NOMO-1 (cell line): ENCODE measurements at regions not wholly inside any gene's neighbourhood (a gene's known extent, or its start where the extent isn't known, plus 50 kb on each side); places are given as distances from the start of the nearest gene placed in this dataset.
A peak's percentile ranks its signal among the peaks of the same experiment; 100 is the strongest.

ENCODE experiments used
- DNase-seq, 2 experiments: peaks; one replicate each; lab custom pipeline; 2025; ENCODE audit not compliant: unreplicated experiment in 2 of 2; lab: John Stamatoyannopoulos, UW

DNA sequence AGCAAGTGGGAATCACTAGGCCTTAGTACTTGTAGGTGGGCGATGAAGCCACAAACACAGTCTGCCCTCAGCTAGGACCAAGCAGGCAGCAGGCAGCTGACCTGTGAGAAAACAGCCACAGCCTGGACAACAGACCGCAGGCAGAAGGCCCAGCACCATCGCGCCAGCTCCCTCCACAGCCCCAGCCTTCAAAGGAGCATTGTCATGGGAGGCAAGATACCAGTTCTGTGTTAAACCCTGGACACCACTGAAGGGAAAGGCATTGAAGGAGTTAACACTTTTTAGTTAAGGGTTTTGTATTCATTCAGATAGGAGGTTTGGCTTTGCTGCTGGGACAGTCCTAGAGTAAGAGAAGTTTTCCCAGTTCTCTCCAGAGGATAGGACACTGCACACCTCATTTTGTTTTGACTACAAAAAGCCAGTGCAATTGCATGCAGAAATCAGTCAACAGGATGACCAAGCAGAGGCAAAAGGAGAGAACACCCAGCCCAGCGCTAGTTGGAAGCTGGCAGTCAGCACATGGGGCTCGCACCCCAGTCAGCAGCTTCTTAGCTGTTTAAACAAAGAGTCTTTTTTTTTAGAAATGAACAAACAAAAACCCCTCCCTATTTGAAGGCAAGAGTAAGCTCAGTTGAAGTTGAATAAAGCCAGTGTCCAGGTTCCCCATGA is 286.1 kb upstream of the TPM1 start:
- DNase-seq, result no peak

DNA sequence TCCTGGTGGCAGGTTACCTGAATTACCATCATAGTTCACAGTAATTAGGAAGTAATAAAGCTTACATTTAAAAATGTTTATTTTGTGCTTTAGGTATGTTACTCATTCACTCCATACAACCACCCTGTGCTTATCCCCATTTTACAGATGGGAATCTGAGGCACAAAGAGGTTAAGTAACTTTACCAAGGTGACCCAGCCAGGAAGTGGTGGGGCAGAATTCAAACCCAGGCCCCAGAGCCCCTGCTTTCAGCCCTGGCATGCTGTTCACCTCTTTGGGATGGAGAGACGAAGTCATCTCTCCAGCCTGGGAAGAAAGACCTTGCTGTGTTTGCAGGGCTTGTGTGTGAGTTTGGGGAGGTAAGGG is 285.6 kb upstream of the TPM1 start:
- DNase-seq, result no peak

- DNase-seq, result no peak
Observed at GRCh38 chr15:62757535-62757934, 285.0 kb upstream of the TPM1 start.

GRCh38 chr15:62758126-62758951 is 284.2 kb upstream of the TPM1 start:
- DNase-seq, result no peak

DNA sequence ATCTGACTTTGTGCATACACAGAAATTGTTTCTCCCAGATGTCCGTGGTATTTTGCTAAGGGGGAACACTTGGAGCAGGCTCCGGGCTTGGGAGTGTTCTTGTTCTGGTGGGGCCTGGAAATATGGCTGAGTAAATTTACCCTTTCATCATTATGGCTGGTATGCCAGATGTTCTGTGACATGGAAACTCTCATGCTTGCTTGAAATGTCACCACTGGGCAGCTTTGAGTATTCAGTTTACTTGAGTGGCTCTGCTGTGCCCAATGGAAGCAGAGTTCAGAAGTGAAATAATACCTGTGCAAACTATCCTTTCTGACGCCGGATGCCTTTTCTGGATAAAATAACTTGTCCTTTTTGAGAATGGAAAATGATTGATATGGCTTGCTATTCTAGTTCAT is 283.6 kb upstream of the TPM1 start:
- DNase-seq, result no peak

DNA sequence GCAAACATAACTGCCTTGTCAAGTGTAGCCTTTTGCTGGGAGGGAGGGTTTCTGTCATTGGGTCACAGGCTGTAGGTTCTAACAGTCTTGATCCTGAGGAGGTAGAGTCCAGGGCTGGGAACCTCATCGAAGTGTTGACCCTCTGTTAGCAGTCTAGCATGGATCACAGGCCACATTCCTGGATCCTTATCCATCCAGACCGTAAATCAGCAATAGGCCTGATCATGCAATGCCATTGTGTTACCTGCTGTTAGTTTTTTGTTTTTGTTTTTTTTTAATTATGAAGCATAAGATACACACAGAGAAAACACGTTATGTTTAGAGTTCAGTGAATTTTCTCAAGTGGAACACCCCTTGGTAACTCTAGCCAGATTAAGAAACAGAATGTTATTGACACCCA is 282.0 kb upstream of the TPM1 start:
- DNase-seq, result no peak

DNA sequence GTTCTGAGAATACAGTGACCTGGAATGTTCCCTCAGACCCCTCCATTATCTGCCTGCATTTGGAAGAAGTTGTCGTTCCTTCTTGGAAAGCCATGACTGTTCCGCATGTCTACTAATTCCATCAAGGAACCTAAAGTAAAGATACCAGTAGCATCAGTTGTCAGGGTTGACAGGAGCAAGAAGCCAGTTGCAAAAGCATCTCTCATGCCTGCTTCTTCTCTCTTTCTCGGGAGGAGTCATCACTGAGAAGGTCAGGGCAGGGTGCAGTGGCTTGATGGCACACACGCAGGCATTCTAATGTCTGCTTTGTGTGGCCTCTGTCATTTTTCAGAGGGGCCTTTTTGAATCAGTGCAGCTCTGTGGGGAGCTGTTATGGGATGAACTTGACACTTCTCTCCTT is 276.6 kb upstream of the TPM1 start:
- DNase-seq, result no peak

- DNase-seq, result no peak
Observed at GRCh38 chr15:62766599-62766998, 275.9 kb upstream of the TPM1 start.

DNA sequence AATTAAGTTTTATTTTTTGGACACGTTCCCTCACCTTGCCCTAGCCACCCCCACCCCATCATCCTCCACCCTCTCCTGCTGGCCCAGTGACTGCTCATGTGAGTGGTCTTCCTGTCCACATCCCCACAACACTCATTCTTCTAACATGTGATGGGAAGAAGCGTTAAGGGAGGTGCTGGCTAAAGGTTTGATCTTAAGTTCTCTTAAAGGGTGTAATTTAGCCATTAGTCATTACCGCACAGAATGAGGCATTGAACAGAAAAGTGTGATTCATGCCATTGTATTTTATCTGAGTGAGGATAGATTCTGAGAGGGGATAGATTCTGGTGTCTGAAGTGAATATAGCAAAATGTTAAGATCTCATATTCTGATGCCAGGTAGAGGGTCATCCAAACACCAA is 272.9 kb upstream of the TPM1 start:
- DNase-seq, result no peak

GRCh38 chr15:62770111-62770660 is 272.4 kb upstream of the TPM1 start:
- no peak for DNase-seq

- DNase-seq, result no peak
Observed at GRCh38 chr15:62770752-62771151, 271.8 kb upstream of the TPM1 start.

DNA sequence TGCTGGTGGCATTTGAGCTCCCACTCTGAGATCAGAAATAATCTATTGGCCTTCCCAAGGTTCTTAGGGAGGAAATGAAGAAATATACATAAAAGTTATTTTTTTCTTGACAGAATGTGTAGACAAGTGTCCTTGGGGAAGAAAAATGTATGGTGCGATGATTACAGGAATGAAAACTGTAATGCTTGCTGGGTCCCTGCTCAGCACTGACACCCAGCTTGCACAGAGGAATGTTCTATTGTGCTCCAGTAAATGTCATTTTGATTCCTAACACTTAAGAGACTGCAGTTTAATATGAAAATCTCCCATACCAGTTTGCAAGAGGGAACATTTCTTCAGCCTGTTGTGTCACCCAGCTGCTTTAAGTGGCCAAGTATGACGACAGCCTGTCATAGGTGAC is 271.3 kb upstream of the TPM1 start:
- no peak for DNase-seq

- DNase-seq, result no peak
Observed at GRCh38 chr15:62773369-62774165, 269.0 kb upstream of the TPM1 start.

- no peak for DNase-seq
Observed at GRCh38 chr15:62775932-62776331, 266.6 kb upstream of the TPM1 start.

DNA sequence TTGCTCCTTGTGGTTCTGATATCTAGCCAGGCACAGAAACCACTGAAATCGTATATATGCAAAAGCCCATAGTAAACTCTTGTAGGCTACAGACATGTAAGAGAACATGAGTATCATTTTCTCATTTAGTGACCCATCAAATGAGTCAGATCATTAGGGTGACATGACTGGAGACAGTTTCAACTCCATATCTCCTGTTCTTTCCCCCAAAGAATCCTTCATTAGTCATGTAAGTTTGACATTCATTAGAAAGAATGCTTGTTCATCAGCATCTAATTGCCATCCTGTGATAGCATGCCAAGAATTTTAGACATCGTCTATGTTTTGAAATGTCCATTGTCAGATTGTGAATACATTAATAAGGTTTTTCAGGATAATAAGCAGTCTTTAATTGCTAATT is 264.9 kb upstream of the TPM1 start:
- no peak for DNase-seq

GRCh38 chr15:62779036-62779770 is 263.3 kb upstream of the TPM1 start:
- peak; percentile 12 to 41 for DNase-seq

GRCh38 chr15:62779899-62780298 is 262.6 kb upstream of the TPM1 start:
- no peak for DNase-seq

DNA sequence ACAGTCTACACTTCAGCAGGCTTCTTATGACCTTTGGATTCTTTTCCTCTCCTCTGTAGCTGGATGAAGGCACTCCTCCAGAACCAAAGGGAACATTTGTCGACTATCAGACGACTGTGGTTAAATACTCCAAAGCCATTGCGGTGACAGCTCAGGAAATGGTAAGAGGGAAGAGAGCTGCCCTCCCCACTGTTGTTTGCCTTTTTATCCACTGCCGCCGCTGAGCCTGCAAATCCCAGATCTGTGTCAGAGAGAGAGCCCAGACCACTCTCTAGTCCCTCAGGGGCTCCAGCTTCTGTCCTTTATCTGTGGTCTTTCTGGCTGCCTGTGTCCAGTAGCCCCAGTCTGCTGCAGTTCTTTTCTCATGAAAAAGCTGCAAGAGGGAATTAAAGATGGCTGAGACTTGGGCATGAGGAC is 261.5 kb upstream of the TPM1 start:
- DNase-seq, result no peak

- peak; percentile 35 to 57 for DNase-seq
Observed at GRCh38 chr15:62782071-62782841, 260.3 kb upstream of the TPM1 start.

DNA sequence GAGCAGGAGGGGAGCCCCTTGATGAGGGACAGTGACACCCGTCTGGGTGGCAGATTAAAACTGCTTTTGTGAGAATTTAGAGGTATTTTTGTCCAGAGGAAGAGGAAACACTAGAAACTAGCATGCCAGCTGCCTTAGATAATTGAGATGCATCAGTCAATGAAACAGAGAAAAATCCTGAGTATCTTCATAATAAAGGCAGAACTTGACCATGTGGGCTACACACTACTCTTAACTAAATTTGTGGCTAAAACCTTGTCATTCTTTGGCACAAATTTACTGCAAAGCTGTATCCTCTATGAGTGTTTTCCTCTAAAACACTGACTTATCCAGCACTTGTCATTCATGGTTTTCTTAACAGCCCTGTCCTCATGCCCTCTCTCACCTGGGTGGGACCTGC is 259.7 kb upstream of the TPM1 start:
- no peak for DNase-seq
